Inflammatory macrophage treated with lipopolysaccharide for 4 hours (primary cell): ENCODE measurements at regions not wholly inside any gene's neighbourhood (a gene's known extent, or its start where the extent isn't known, plus 50 kb on each side); places are given as distances from the start of the nearest gene placed in this dataset.

Experiments
- DNase-seq: peaks from one replicate; pipeline ENCODE4 v3.0.0-alpha.2; 2020

- DNase-seq, result no peak
These were observed 179.1 kb upstream of the SMIM23 start for GRCh38 chr5:171606414-171607024.

GRCh38 chr5:171607863-171608262, 177.8 kb upstream of the SMIM23 start:
- DNase-seq, result no peak

- no peak for DNase-seq
These were observed 175.7 kb upstream of the SMIM23 start for GRCh38 chr5:171609806-171610452.

- no peak for DNase-seq
These were observed 174.9 kb upstream of the SMIM23 start for GRCh38 chr5:171610686-171611085.

- no peak for DNase-seq
These were observed 172.9 kb upstream of the SMIM23 start for GRCh38 chr5:171612749-171613148.

- no peak for DNase-seq
These were observed 171.1 kb upstream of the SMIM23 start for GRCh38 chr5:171614511-171614910.

- DNase-seq, result no peak
These were observed 170.5 kb upstream of the SMIM23 start for GRCh38 chr5:171614971-171615653.

- DNase-seq, result no peak
These were observed 169.6 kb upstream of the SMIM23 start for GRCh38 chr5:171615705-171616640.

- DNase-seq, result no peak
These were observed 168.4 kb upstream of the SMIM23 start for GRCh38 chr5:171617266-171617665.

- no peak for DNase-seq
These were observed 167.6 kb upstream of the SMIM23 start for GRCh38 chr5:171617817-171618591.

- no peak for DNase-seq
These were observed 166.4 kb upstream of the SMIM23 start for GRCh38 chr5:171619196-171619595.

- no peak for DNase-seq
These were observed 165.9 kb upstream of the SMIM23 start for GRCh38 chr5:171619744-171620143.

- no peak for DNase-seq
These were observed 163.6 kb upstream of the SMIM23 start for GRCh38 chr5:171622010-171622409.

GRCh38 chr5:171623107-171623506, 162.5 kb upstream of the SMIM23 start:
- no peak for DNase-seq

- DNase-seq, result no peak
These were observed 162.0 kb upstream of the SMIM23 start for GRCh38 chr5:171623551-171624097.

GRCh38 chr5:171624396-171624795, 161.2 kb upstream of the SMIM23 start:
- DNase-seq, result no peak

GRCh38 chr5:171625646-171626045, 160.0 kb upstream of the SMIM23 start:
- no peak for DNase-seq

- no peak for DNase-seq
These were observed 157.5 kb upstream of the SMIM23 start for GRCh38 chr5:171627936-171628632.

- no peak for DNase-seq
These were observed 157.0 kb upstream of the SMIM23 start for GRCh38 chr5:171628633-171628974.

GRCh38 chr5:171629221-171629620, 156.4 kb upstream of the SMIM23 start:
- DNase-seq, result no peak

GRCh38 chr5:171629628-171630349, 155.8 kb upstream of the SMIM23 start:
- peak; percentile 54 for DNase-seq
